KMS-11 (cell line): ENCODE measurements at regions not wholly inside any gene's neighbourhood (a gene's known extent, or its start where the extent isn't known, plus 50 kb on each side); places are given as distances from the start of the nearest gene placed in this dataset.

Source experiments
- H2AFZ ChIP-seq: fragments of 200-600 bp; sonication (generic); 2 replicates; pipeline ENCODE4 v1.6.1; 2016; ENCODE audit warnings: antibody characterized with exemption, mixed run types, low read depth
- H3K27ac ChIP-seq: fragments of 200-600 bp; sonication (generic); 2 replicates; pipeline ENCODE4 v1.6.1; 2016; ENCODE audit warnings: mild to moderate bottlenecking, mixed run types
- H3K27me3 ChIP-seq: fragments of 200-600 bp; sonication (generic); 2 replicates; pipeline ENCODE4 v1.6.1; 2017; ENCODE audit warnings: mild to moderate bottlenecking, low read depth, mixed run types, moderate library complexity; ENCODE audit not compliant: insufficient read depth
- H3K36me3 ChIP-seq: fragments of 200-600 bp; sonication (generic); 2 replicates; pipeline ENCODE4 v1.6.1; 2017; ENCODE audit warnings: mild to moderate bottlenecking, mixed run types; ENCODE audit not compliant: insufficient read depth
- H3K4me1 ChIP-seq: fragments of 200-600 bp; sonication (generic); 2 replicates; pipeline ENCODE4 v1.6.1; 2016; ENCODE audit warnings: mild to moderate bottlenecking, low read depth, mixed run types; ENCODE audit not compliant: poor library complexity, severe bottlenecking
- H3K4me2 ChIP-seq: fragments of 200-600 bp; sonication (generic); 2 replicates; pipeline ENCODE4 v1.7.0; 2016; ENCODE audit warnings: mild to moderate bottlenecking, mixed run types
- H3K4me3 ChIP-seq: fragments of 200-600 bp; sonication (generic); IDR thresholded peaks from 2 replicates; pipeline ENCODE4 v1.6.1; 2017; ENCODE audit warnings: low read depth, low read length, mixed read lengths; ENCODE audit not compliant: insufficient read depth
- H3K79me2 ChIP-seq: fragments of 200-600 bp; sonication (generic); 2 replicates; pipeline ENCODE4 v1.6.1; 2016; ENCODE audit warnings: low read depth, mixed run types; ENCODE audit not compliant: insufficient read depth
- H3K9ac ChIP-seq: fragments of 200-600 bp; sonication (generic); 2 replicates; pipeline ENCODE4 v1.6.1; 2016; ENCODE audit warnings: mild to moderate bottlenecking, mixed run types
- H4K20me1 ChIP-seq: fragments of 200-600 bp; sonication (generic); 2 replicates; pipeline ENCODE4 v1.6.1; 2016; ENCODE audit warnings: mild to moderate bottlenecking, mixed run types; ENCODE audit not compliant: insufficient read depth
- CTCF ChIP-seq: fragments of 200-600 bp; sonication (generic); conservative IDR thresholded peaks from 2 replicates; pipeline ENCODE4 v1.6.1; 2017; ENCODE audit warnings: low read depth, mild to moderate bottlenecking, antibody characterized with exemption, low read length, moderate library complexity, mixed read lengths

GRCh38 chr11:120061036-120061760, 76.7 kb downstream of the TRIM29 start:
- Histone ChIP-seq H3K27ac (no peak overlapping the region), H3K9ac (no peak overlapping the region), H3K36me3 (no peaks in the 10 kb centered on the region), H3K4me2 (no peak overlapping the region), H3K4me3 (no peak overlapping the region), H3K4me1 (no peaks in the 10 kb centered on the region), H4K20me1 (no peaks in the 10 kb centered on the region), H3K79me2 (no peaks in the 10 kb centered on the region), H3K27me3 (no peaks in the 10 kb centered on the region), H2AFZ (no peak overlapping the region)
- TF ChIP-seq CTCF: no peak

- Histone ChIP-seq H3K27ac (no peak overlapping the region), H4K20me1 (no peaks in the 10 kb centered on the region), H3K36me3 (no peaks in the 10 kb centered on the region), H3K4me3 (no peak overlapping the region), H3K79me2 (no peaks in the 10 kb centered on the region), H3K4me2 (no peak overlapping the region), H3K4me1 (no peaks in the 10 kb centered on the region), H2AFZ (no peak overlapping the region), H3K27me3 (no peaks in the 10 kb centered on the region), H3K9ac (no peak overlapping the region)
- no peak for TF ChIP-seq CTCF
Observed at GRCh38 chr11:120060512-120060911, 77.4 kb downstream of the TRIM29 start.

- no peak for TF ChIP-seq CTCF
- no peaks in the 10 kb centered on the region for H4K20me1 ChIP-seq
- no peak overlapping the region for H2AFZ ChIP-seq
- no peak overlapping the region for H3K4me2 ChIP-seq
- H3K27ac ChIP-seq: no peak overlapping the region
- no peaks in the 10 kb centered on the region for H3K79me2 ChIP-seq
- H3K9ac ChIP-seq: no peak overlapping the region
- no peaks in the 10 kb centered on the region for H3K27me3 ChIP-seq
- H3K4me1 ChIP-seq: no peaks in the 10 kb centered on the region
- H3K36me3 ChIP-seq: no peaks in the 10 kb centered on the region
- no peak overlapping the region for H3K4me3 ChIP-seq
Observed at GRCh38 chr11:120058931-120059330, 79.0 kb downstream of the TRIM29 start.

- no peaks in the 10 kb centered on the region for H4K20me1 ChIP-seq
- no peaks in the 10 kb centered on the region for H3K27me3 ChIP-seq
- no peak overlapping the region for H3K4me2 ChIP-seq
- H2AFZ ChIP-seq: no peak overlapping the region
- H3K79me2 ChIP-seq: no peaks in the 10 kb centered on the region
- TF ChIP-seq CTCF: no peak
- H3K27ac ChIP-seq: no peak overlapping the region
- no peak overlapping the region for H3K4me3 ChIP-seq
- H3K4me1 ChIP-seq: no peaks in the 10 kb centered on the region
- H3K36me3 ChIP-seq: no peaks in the 10 kb centered on the region
- H3K9ac ChIP-seq: no peak overlapping the region
Observed at GRCh38 chr11:120057595-120058581, 80.0 kb downstream of the TRIM29 start.
